IMR-90 (cell line): ENCODE measurements at regions not wholly inside any gene's neighbourhood (a gene's known extent, or its start where the extent isn't known, plus 50 kb on each side); places are given as distances from the start of the nearest gene placed in this dataset.

Experiments used
- ATAC-seq: fragments of 200-7000 bp; cut with Tn5 transposase; 2 replicates; pipeline ENCODE4 v1.9.1; 2020; ENCODE audit warnings: low read depth, mild to moderate bottlenecking, moderate library complexity
- BruUV-seq: library from RNA; stranded (reverse); fragments of 400-500 nt; replicated peaks from 2 replicates; lab custom pipeline; 2021; lab: Mats Ljungman, UMichigan
- CTCF ChIA-PET: fragments of 300-600 bp; formaldehyde crosslinking; extraction: SDS; loops from one replicate; lab custom pipeline; 2021; ENCODE audit warnings: antibody characterized with exemption; lab: Yijun Ruan, JAX
- POLR2A ChIA-PET: fragments of 300-600 bp; sonication (Branson Sonifier 250); formaldehyde crosslinking; loops from one replicate; lab custom pipeline; 2022; ENCODE audit warnings: antibody characterized with exemption; ENCODE audit not compliant: unreplicated experiment; lab: Charles Lee
- DNase-seq: peaks from one replicate; pipeline ENCODE4 v3.0.0; 2013
- H2AFZ ChIP-seq: replicated peaks from 2 replicates; pipeline ENCODE3; 2013; ENCODE audit warnings: low read length, mild to moderate bottlenecking; ENCODE audit not compliant: poor library complexity
- H2AK5ac ChIP-seq: 2 replicates; pipeline ENCODE4 v1.6.1; 2013; ENCODE audit warnings: low read depth, low read length, inconsistent platforms
- H2AK9ac ChIP-seq: replicated peaks from 2 replicates; pipeline ENCODE3; 2013; ENCODE audit warnings: mild to moderate bottlenecking, low read depth, low read length, moderate library complexity; ENCODE audit not compliant: poor library complexity
- H2BK120ac ChIP-seq: 2 replicates; pipeline ENCODE4 v1.6.1; 2013; ENCODE audit warnings: low read depth, low read length, inconsistent platforms
- H2BK15ac ChIP-seq: 3 replicates; pipeline ENCODE4 v1.6.1; 2013; ENCODE audit warnings: low read depth, low read length, inconsistent platforms
- H2BK20ac ChIP-seq: 2 replicates; pipeline ENCODE4 v1.6.1; 2013; ENCODE audit warnings: low read depth, mild to moderate bottlenecking, inconsistent platforms, low read length, moderate library complexity
- H2BK5ac ChIP-seq: 2 replicates; pipeline ENCODE4 v1.6.1; 2013; ENCODE audit warnings: mild to moderate bottlenecking, low read depth, low read length, inconsistent platforms; ENCODE audit not compliant: poor library complexity, severe bottlenecking
- H3K14ac ChIP-seq: replicated peaks from 2 replicates; pipeline ENCODE4 v1.6.1; 2013; ENCODE audit warnings: low read depth, low read length, inconsistent platforms
- H3K18ac ChIP-seq: 2 replicates; pipeline ENCODE4 v1.6.1; 2013; ENCODE audit warnings: low read depth, low read length, control low read depth
- H3K23ac ChIP-seq: 2 replicates; pipeline ENCODE4 v1.6.1; 2013; ENCODE audit warnings: low read depth, low read length, inconsistent platforms
- H3K27ac ChIP-seq: 2 replicates; pipeline ENCODE4 v1.5.1; 2013; ENCODE audit warnings: mild to moderate bottlenecking, control low read depth, low read length; ENCODE audit not compliant: insufficient read depth
- H3K27me3 ChIP-seq: 2 replicates; pipeline ENCODE4 v1.6.1; 2013; ENCODE audit warnings: low read length; ENCODE audit not compliant: control insufficient read depth, insufficient read depth
- H3K36me3 ChIP-seq: 2 replicates; pipeline ENCODE4 v1.6.1; 2013; ENCODE audit warnings: low read length, mixed read lengths; ENCODE audit not compliant: control insufficient read depth, insufficient read depth
- H3K4ac ChIP-seq: 2 replicates; pipeline ENCODE4 v1.6.1; 2013; ENCODE audit warnings: low read depth, low read length, inconsistent platforms
- H3K4me1 ChIP-seq: 2 replicates; pipeline ENCODE4 v1.6.1; 2013; ENCODE audit warnings: low read length, mixed read lengths; ENCODE audit not compliant: control insufficient read depth, insufficient read depth
- H3K4me2 ChIP-seq: 2 replicates; pipeline ENCODE4 v1.6.1; 2013; ENCODE audit warnings: low read depth, mild to moderate bottlenecking, control low read depth, low read length, moderate library complexity
- H3K4me3 ChIP-seq: 2 replicates; pipeline ENCODE4 v1.5.1; 2013; ENCODE audit warnings: low read depth, mild to moderate bottlenecking, control low read depth, low read length, moderate library complexity; ENCODE audit not compliant: insufficient read depth
- H3K56ac ChIP-seq: 2 replicates; pipeline ENCODE4 v1.6.1; 2013; ENCODE audit warnings: low read length, inconsistent platforms; ENCODE audit not compliant: insufficient read depth; ENCODE audit errors: extremely low read depth
- H3K79me1 ChIP-seq, 2 experiments: 2 replicates each; pipeline ENCODE4 v1.6.1; 2013; ENCODE audit warnings: low read length in 2 of 2, inconsistent platforms in 1 of 2, low read depth in 1 of 2
- H3K9ac ChIP-seq: 2 replicates; pipeline ENCODE4 v1.6.1; 2013; ENCODE audit warnings: low read depth, low read length, control low read depth
- H3K9me1 ChIP-seq: 2 replicates; pipeline ENCODE4 v1.6.1; 2013; ENCODE audit warnings: low read length, inconsistent platforms; ENCODE audit not compliant: insufficient read depth
- H3K9me3 ChIP-seq: 2 replicates; pipeline ENCODE4 v1.6.1; 2013; ENCODE audit warnings: low read length; ENCODE audit not compliant: control insufficient read depth, insufficient read depth
- H4K20me1 ChIP-seq: 2 replicates; pipeline ENCODE4 v1.6.1; 2013; ENCODE audit warnings: low read length, inconsistent platforms; ENCODE audit not compliant: insufficient read depth
- H4K5ac ChIP-seq: 2 replicates; pipeline ENCODE4 v1.6.1; 2013; ENCODE audit warnings: mild to moderate bottlenecking, low read depth, low read length, control low read depth
- H4K8ac ChIP-seq, 2 experiments: 2 replicates each; pipeline ENCODE4 v1.6.1; 2013; ENCODE audit warnings: low read depth in 2 of 2, low read length in 2 of 2, control low read depth in 1 of 2, inconsistent platforms in 1 of 2
- H4K91ac ChIP-seq: 2 replicates; pipeline ENCODE4 v1.6.1; 2013; ENCODE audit warnings: low read depth, low read length, inconsistent platforms; ENCODE audit not compliant: insufficient read depth
- BHLHE40 ChIP-seq: fragments of 150-350 bp; IDR thresholded peaks from 2 replicates; pipeline ENCODE4 v1.6.1; 2016; ENCODE audit warnings: mild to moderate bottlenecking, low read depth, low read length
- CEBPB ChIP-seq: IDR thresholded peaks from 2 replicates; pipeline ENCODE4 v1.6.1; 2012; ENCODE audit warnings: low read depth, low read length, improper control_type of control experiment
- CHD1 ChIP-seq: IDR thresholded peaks from 2 replicates; pipeline ENCODE4 v1.6.1; 2012; ENCODE audit warnings: low read depth, low read length, improper control_type of control experiment
- ELK1 ChIP-seq: fragments of 150-350 bp; IDR thresholded peaks from 2 replicates; pipeline ENCODE4 v1.6.1; 2016; ENCODE audit warnings: low read depth, mild to moderate bottlenecking, low read length, moderate library complexity, borderline replicate concordance
- FOS ChIP-seq: fragments of 150-350 bp; IDR thresholded peaks from 2 replicates; pipeline ENCODE4 v1.6.1; 2016; ENCODE audit warnings: low read depth, low read length
- MAFK ChIP-seq: IDR thresholded peaks from 2 replicates; pipeline ENCODE4 v1.6.1; 2012; ENCODE audit warnings: low read depth, low read length, improper control_type of control experiment
- MAZ ChIP-seq: IDR thresholded peaks from 2 replicates; pipeline ENCODE4 v1.6.1; 2012; ENCODE audit warnings: low read depth, mild to moderate bottlenecking, low read length, improper control_type of control experiment, moderate library complexity, borderline replicate concordance
- MXI1 ChIP-seq: IDR thresholded peaks from 2 replicates; pipeline ENCODE4 v1.6.1; 2012; ENCODE audit warnings: low read depth, mild to moderate bottlenecking, low read length, moderate library complexity, borderline replicate concordance
- POLR2A ChIP-seq: IDR thresholded peaks from 2 replicates; pipeline ENCODE4 v1.6.1; 2012; ENCODE audit warnings: mild to moderate bottlenecking, low read depth, low read length
- RAD21 ChIP-seq: IDR thresholded peaks from 2 replicates; pipeline ENCODE4 v1.6.1; 2012; ENCODE audit warnings: low read length, improper control_type of control experiment
- RCOR1 ChIP-seq: IDR thresholded peaks from 2 replicates; pipeline ENCODE4 v1.6.1; 2012; ENCODE audit warnings: mild to moderate bottlenecking, low read length, improper control_type of control experiment; ENCODE audit not compliant: insufficient replicate concordance
- SMC3 ChIP-seq: fragments of 150-350 bp; IDR thresholded peaks from 2 replicates; pipeline ENCODE4 v1.6.1; 2016; ENCODE audit warnings: low read depth, mild to moderate bottlenecking, antibody characterized with exemption, low read length, moderate library complexity
- USF2 ChIP-seq: fragments of 150-350 bp; IDR thresholded peaks from 2 replicates; pipeline ENCODE4 v1.6.1; 2017; ENCODE audit warnings: mild to moderate bottlenecking, antibody characterized with exemption, low read length, low read depth
- WGBS, 2 experiments: methylation state at CpG; one replicate each; pipeline versions ENCODE4 v1.1.5 to v1.1.7; 2013; ENCODE audit warnings: missing lambda C conversion rate in 2 of 2; ENCODE audit not compliant: insufficient read length in 1 of 2; ENCODE audit errors: extremely low coverage in 2 of 2; 5-methylcytosine and 5-hydroxymethylcytosine counted together
- dilution Hi-C: fragments of 300-500 bp; cut with HindIII; formaldehyde crosslinking; loops from one replicate; pipeline ENCODE4 v1.14.3; 2018; ENCODE audit warnings: low sequenced_read_pairs; ENCODE audit not compliant: unreplicated experiment
- in situ Hi-C: fragments of 300-500 bp; cut with MboI; formaldehyde crosslinking; loops from 3 replicates; pipeline ENCODE4 v1.14.3; 2019; ENCODE audit warnings: low sequenced_read_pairs, inconsistent platforms, mixed read lengths
- intact Hi-C: fragments of 100-400 bp; cut with micrococcal nuclease; formaldehyde crosslinking; loops from 2 replicates; pipeline ENCODE4 v1.10.0; 2022

GRCh38 chr11:15563054-15563453, 448.3 kb downstream of the INSC start:
- H2BK120ac ChIP-seq: no peak overlapping the region
- H4K20me1 ChIP-seq: no peaks in the 10 kb centered on the region
- BruUV-seq: no TSS peak
- peaks cover 2% of the 10 kb centered on the region; the same call in 1 of the 2 replicates for H3K27me3 ChIP-seq
- H3K9me1 ChIP-seq: no peaks in the 10 kb centered on the region
- no peaks in the 10 kb centered on the region for H3K36me3 ChIP-seq
- no peak overlapping the region for H2AK5ac ChIP-seq
- H2AFZ ChIP-seq: no peak overlapping the region
- H3K14ac ChIP-seq: no peak overlapping the region
- H4K8ac ChIP-seq: no peak overlapping the region
- no peaks in the 10 kb centered on the region for H3K79me1 ChIP-seq
- no peak overlapping the region for H3K23ac ChIP-seq
- no peak overlapping the region for H3K27ac ChIP-seq
- no peak for DNase-seq
- POLR2A ChIA-PET: no interaction called here
- in situ Hi-C loops (no loop called here), dilution Hi-C loops (no loop called here), intact Hi-C loops (no loop called here)
- no peak overlapping the region for H4K91ac ChIP-seq
- H3K9ac ChIP-seq: no peak overlapping the region
- H3K56ac ChIP-seq: no peak overlapping the region
- WGBS, 2 experiments: no CpG with 5 or more reads among the region's 3 CpGs
- H2BK5ac ChIP-seq: no peak overlapping the region
- H3K4me3 ChIP-seq: no peak overlapping the region
- no peaks in the 10 kb centered on the region for H3K9me3 ChIP-seq
- no peak overlapping the region for H3K18ac ChIP-seq
- H3K4ac ChIP-seq: no peak overlapping the region
- no peak overlapping the region for H4K5ac ChIP-seq
- no peak overlapping the region for H2BK15ac ChIP-seq
- no peak overlapping the region for H2AK9ac ChIP-seq
- H2BK20ac ChIP-seq: no peak overlapping the region
- CTCF ChIA-PET: no interaction called here
- ATAC-seq: no peak
- H3K4me2 ChIP-seq: no peak overlapping the region
- no peaks in the 10 kb centered on the region for H3K4me1 ChIP-seq
- TF ChIP-seq ELK1 (no peak), BHLHE40 (no peak), CHD1 (no peak), MAZ (no peak), RCOR1 (no peak), RAD21 (no peak), POLR2A (no peak), MXI1 (no peak), MAFK (no peak), FOS (no peak), USF2 (no peak), CEBPB (no peak), SMC3 (no peak)
